ENCODE measurements at regions not wholly inside any gene's neighbourhood (a gene's known extent, or its start where the extent isn't known, plus 50 kb on each side); places are given as distances from the start of the nearest gene placed in this dataset.

GRCh38 chr5:165705960-165706359 lies 2200.5 kb downstream of the MAT2B start:
- no peak overlapping the region for H3K27ac ChIP-seq (ENCODE audit: control insufficient read depth, insufficient read depth)
- no peak overlapping the region for H3K9ac ChIP-seq (ENCODE audit: control insufficient read depth, insufficient read depth, low read length)
- H3K4me1 ChIP-seq (ENCODE audit: control insufficient read depth, insufficient read depth, low read length) = no peaks in the 10 kb centered on the region
- H3K9me3 ChIP-seq (replicated peaks; ENCODE audit: control insufficient read depth, insufficient read depth, low read length) = no peaks in the 10 kb centered on the region
- no peaks in the 10 kb centered on the region for H4K20me1 ChIP-seq (ENCODE audit: control insufficient read depth, insufficient read depth)
- no peak overlapping the region for H3K4me3 ChIP-seq
- no peaks in the 10 kb centered on the region for H3K36me3 ChIP-seq (ENCODE audit: control insufficient read depth in 2 of 2, insufficient read depth in 2 of 2, low read length in 1 of 2)
- no peaks in the 10 kb centered on the region for H3K27me3 ChIP-seq (replicated peaks in 1 of 2; ENCODE audit: control insufficient read depth in 2 of 2, insufficient read depth in 2 of 2, low read length in 1 of 2)
- ChIA-PET SMC1A (ENCODE audit: uncharacterized antibody, unreplicated experiment) (no interaction called here), POLR2A (no interaction called here), RAD21 (ENCODE audit: unreplicated experiment) (no interaction called here), CTCF (no interaction called here)
- no peak overlapping the region for H3K4me2 ChIP-seq (ENCODE audit: control insufficient read depth, insufficient read depth)
- FAIRE-seq (no peak), DNase-seq (ENCODE audit: low read depth, low spot score) (no peak), ATAC-seq (no peak)
- BruUV-seq (replicated peaks) = no TSS peak
- intact Hi-C loops (cut with micrococcal nuclease; ENCODE audit: unreplicated experiment) = no loop called here
- TF ChIP-seq PBX3 (IDR thresholded peaks at IDR 0.05; ENCODE audit: insufficient replicate concordance, low read depth, low read length) = no peak
- TF ChIP-seq RELA (IDR thresholded peaks at IDR 0.05; ENCODE audit: borderline replicate concordance, partially characterized antibody) = no peak
- TF ChIP-seq ZNF687 (IDR thresholded peaks at IDR 0.05) = no peak
- TF ChIP-seq ZNF207 (IDR thresholded peaks at IDR 0.05; ENCODE audit: borderline replicate concordance) = no peak
- TF ChIP-seq MAX (IDR thresholded peaks at IDR 0.05; ENCODE audit: low read depth, low read length) = no peak
- no peak for TF ChIP-seq IKZF1 (conservative IDR thresholded peaks at IDR 0.05)
- no peak for TF ChIP-seq POLR2A (IDR thresholded peaks at IDR 0.05; ENCODE audit: low read depth, low read length)
- no peak for TF ChIP-seq ZSCAN29 (IDR thresholded peaks at IDR 0.05)
- no peak for TF ChIP-seq RCOR1 (conservative IDR thresholded peaks at IDR 0.05; ENCODE audit: low read depth, low read length)
- no peak for TF ChIP-seq SMC3 (IDR thresholded peaks at IDR 0.05; ENCODE audit: borderline replicate concordance, low read length)
- no peak for TF ChIP-seq MYC (IDR thresholded peaks at IDR 0.05; ENCODE audit: insufficient read depth, insufficient read length, insufficient replicate concordance, low read length, severe bottlenecking)
- TF ChIP-seq RB1 (IDR thresholded peaks at IDR 0.05; ENCODE audit: borderline replicate concordance) = no peak
- no peak for TF ChIP-seq E2F8 (IDR thresholded peaks at IDR 0.05; ENCODE audit: low read depth, partially characterized antibody)
- no peak for TF ChIP-seq GABPA (IDR thresholded peaks at IDR 0.05; ENCODE audit: low read depth)
- TF ChIP-seq BMI1 (IDR thresholded peaks at IDR 0.05; ENCODE audit: borderline replicate concordance) = no peak
- no peak for TF ChIP-seq SPI1 (IDR thresholded peaks at IDR 0.05; ENCODE audit: borderline replicate concordance, insufficient read depth, low read depth, low read length)
- TF ChIP-seq SREBF1 (IDR thresholded peaks at IDR 0.05; ENCODE audit: low read length) = no peak
- no peak for TF ChIP-seq SIN3A (IDR thresholded peaks at IDR 0.05; ENCODE audit: low read depth, low read length)
- in situ Hi-C loops (cut with MboI) = no loop called here
- 30% methylated on average over 1 of the region's 1 CpG for WGBS (ENCODE audit: insufficient coverage, insufficient replicate concordance, low lambda C conversion rate, missing lambda C conversion rate)
- no peak overlapping the region for H2AFZ ChIP-seq (ENCODE audit: control insufficient read depth, low read depth, low read length)
- no peaks in the 10 kb centered on the region for H3K79me2 ChIP-seq (ENCODE audit: control insufficient read depth, insufficient read depth, low read length)

Data from GM12878 (cell line).